ENCODE measurements at regions not wholly inside any gene's neighbourhood (a gene's known extent, or its start where the extent isn't known, plus 50 kb on each side); places are given as distances from the start of the nearest gene placed in this dataset.
"Not testable (repeated sequence)": the region's sequence is repeated elsewhere in the genome, so short reads cannot be mapped to it uniquely, and the experiment has no call there.

- no peak for DNase-seq (ENCODE audit: low spot score)
Measured at GRCh38 chr1:73854527-73854926, 343.4 kb downstream of the LRRIQ3 start.

GRCh38 chr1:73842436-73842835 lies 355.5 kb downstream of the LRRIQ3 start:
- DNase-seq (ENCODE audit: low spot score) = no peak

- DNase-seq (ENCODE audit: low spot score) = no peak
Measured at GRCh38 chr1:73839922-73840321, 358.1 kb downstream of the LRRIQ3 start.

GRCh38 chr1:73832276-73833181 lies 365.4 kb downstream of the LRRIQ3 start:
- no peak for DNase-seq (ENCODE audit: low spot score)

DNA sequence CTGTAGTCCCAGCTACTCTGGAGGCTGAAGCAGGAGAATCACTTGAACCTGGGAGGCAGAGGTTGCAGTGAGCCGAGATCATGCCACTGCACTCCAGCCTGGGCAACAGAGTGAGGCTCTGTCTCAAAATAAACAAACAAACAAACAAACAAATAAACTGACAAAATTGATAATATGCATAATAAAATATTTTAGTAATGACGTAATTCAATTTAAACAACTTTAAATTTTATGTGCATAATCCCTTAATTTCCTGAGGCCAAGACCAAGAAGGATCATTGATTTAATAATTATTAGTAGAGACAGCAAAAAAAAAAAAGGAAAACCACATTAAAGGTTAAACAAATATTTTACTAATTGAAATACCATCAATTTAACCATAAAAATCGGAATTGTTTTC lies 370.7 kb downstream of the LRRIQ3 start:
- not testable (repeated sequence) for DNase-seq (ENCODE audit: low spot score)

DNA sequence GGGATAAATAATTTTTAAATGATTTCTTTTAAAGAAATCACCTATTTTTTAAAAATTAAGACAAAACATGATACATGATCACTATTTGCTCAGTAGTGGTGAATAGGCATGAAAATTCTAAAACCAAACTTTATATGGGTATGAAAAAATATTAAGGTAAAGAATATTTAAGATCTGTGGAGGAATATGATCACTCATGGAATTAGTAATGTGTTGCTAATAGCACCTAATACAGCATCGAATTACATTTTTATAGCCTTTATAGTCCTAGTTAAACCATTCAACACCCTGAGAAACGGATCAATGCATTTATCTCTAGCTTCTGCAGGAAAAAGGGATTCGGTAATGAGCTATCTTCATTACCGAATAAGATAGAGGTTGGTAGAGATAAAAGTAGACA lies 373.9 kb downstream of the LRRIQ3 start:
- DNase-seq (ENCODE audit: low spot score) = no peak

DNA sequence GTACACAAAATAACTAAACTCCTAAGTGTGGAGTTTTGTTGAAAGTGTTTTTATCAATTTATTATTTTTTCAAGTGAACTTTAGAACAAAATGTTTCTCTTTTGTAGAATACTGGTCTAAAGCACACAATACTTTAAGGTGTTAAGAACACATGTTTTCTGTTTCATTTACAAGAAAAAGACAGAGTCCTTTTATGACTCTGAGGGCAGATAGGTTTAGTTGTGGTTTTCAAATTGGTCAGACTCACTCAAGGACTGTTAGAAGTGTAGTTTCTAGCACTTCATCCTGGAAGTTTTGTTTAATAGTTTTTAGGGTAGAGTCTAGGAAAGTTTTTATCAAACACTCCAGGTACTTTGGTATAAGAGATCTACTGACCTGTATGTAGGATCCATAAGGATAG lies 376.5 kb downstream of the LRRIQ3 start:
- DNase-seq (ENCODE audit: low spot score) = no peak

GRCh38 chr1:73820843-73821242 lies 377.1 kb downstream of the LRRIQ3 start:
- DNase-seq (ENCODE audit: low spot score) = no peak

GRCh38 chr1:73813716-73814115 lies 384.3 kb downstream of the LRRIQ3 start:
- DNase-seq (ENCODE audit: low spot score) = no peak

- DNase-seq (ENCODE audit: low spot score) = no peak
Measured at GRCh38 chr1:73813236-73813635, 384.7 kb downstream of the LRRIQ3 start.

- DNase-seq (ENCODE audit: low spot score) = no peak
Measured at GRCh38 chr1:73811798-73812197, 386.2 kb downstream of the LRRIQ3 start.

- DNase-seq (ENCODE audit: low spot score) = no peak
Measured at GRCh38 chr1:73804935-73805334, 393.0 kb downstream of the LRRIQ3 start.

DNA sequence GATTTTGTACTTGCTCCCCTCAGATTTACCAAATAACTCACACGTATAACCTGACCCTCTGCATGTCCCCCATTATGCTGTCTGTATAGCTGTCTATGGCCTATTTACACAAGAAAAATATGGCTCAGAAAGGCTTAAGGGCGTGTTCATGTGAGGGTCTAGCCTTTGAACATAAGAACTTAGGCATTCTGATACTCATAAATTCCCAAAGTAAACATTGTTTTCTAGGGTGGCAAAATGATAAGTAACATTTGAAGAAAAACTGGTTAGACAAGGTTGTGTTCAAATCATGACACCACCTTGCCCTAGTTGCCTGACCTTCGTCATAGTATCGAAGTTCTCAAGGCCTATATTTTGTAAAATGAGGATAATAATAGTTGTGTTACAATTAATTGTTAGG lies 394.6 kb downstream of the LRRIQ3 start:
- DNase-seq (ENCODE audit: low spot score) = no peak

DNA sequence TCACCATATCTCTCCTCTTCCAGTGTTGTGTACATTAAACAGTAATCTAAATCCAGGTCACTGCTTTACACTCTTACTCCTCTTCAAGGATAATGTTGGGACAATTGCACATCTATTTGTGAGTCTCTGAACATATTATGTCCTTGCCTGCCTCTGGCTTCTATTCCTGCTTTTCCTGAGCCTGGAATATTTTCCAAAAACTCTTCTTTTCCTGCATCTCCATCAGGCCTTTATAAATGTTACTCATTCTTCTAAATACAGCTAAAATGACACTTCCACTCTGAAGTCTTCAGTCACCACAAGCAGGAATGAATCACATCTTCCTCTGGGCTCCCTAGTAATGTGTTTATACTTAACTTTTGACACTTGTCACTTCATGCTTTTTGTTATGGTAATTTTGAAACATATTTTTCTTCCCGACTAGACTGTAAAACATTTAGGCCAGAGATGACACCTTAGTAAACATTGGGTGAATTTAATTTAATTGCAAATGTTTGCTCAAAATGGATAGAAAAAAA lies 396.0 kb downstream of the LRRIQ3 start:
- DNase-seq (ENCODE audit: low spot score) = no peak

- no peak for DNase-seq (ENCODE audit: low spot score)
Measured at GRCh38 chr1:73800376-73800775, 397.6 kb downstream of the LRRIQ3 start.

DNA sequence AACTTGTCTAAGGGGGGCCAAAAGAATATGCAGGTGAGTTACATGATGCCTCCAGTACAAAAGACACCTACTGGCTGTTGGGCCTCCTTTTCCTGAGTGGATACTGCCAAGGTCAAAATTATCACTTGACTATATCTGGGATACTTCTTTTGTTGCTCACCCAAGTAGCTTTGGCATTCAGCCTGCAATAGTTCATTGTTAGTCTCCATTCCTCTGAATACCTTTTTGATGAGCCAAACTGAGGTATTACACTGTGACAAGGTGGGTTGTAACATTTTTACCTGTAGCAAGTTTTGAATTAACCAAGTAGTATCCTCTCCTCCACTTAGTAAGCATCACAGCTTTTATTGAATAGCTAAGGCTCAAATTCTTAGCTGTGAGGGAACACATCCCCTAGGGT lies 408.0 kb downstream of the LRRIQ3 start:
- no peak for DNase-seq (ENCODE audit: low spot score)

GRCh38 chr1:73784026-73784425 lies 413.9 kb downstream of the LRRIQ3 start:
- no peak for DNase-seq (ENCODE audit: low spot score)

- no peak for DNase-seq (ENCODE audit: low spot score)
Measured at GRCh38 chr1:73783352-73783751, 414.6 kb downstream of the LRRIQ3 start.

DNA sequence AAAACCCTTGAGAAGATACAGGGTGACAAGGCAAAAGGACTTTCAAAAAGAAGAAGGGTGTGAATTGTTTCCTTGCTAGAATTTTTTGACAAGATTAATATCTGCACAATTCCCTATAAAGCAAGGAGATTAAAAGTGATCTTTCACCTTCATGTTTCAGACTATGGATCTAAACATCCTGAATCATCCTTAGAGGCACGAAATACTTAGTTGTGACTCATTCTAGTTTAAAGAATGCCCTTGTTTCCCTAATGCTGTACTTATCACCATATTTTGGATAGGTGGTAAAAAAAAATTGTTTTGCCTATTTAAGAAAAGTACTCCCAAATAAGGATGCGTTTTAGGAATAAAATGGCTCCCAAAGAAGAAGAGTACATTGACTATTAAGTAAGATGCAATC lies 415.1 kb downstream of the LRRIQ3 start:
- no peak for DNase-seq (ENCODE audit: low spot score)

GRCh38 chr1:73781251-73781650 lies 416.7 kb downstream of the LRRIQ3 start:
- DNase-seq (ENCODE audit: low spot score) = no peak

GRCh38 chr1:73778471-73778870 lies 419.5 kb downstream of the LRRIQ3 start:
- DNase-seq (ENCODE audit: low spot score) = no peak

DNA sequence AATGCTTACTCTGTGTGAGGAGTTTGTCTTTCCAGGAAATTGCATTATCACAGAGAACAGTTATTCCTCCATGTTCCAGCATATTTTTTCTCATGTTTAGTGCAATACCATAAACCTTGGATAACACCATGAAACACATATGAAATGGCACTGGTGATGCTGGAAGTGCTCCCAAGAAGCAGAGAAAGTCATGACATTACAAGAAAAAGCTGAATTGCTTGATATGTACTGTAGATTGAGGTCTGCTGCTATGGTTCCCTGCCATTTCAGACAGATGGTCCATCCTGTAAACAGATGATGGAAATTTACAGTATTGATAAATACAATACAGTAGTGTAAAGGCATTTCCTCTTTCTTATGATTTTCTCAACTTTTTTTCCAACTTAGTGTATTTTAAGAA lies 422.1 kb downstream of the LRRIQ3 start:
- DNase-seq (ENCODE audit: low spot score) = no peak

- DNase-seq (ENCODE audit: low spot score) = no peak
Measured at GRCh38 chr1:73772941-73773340, 425.0 kb downstream of the LRRIQ3 start.

DNA sequence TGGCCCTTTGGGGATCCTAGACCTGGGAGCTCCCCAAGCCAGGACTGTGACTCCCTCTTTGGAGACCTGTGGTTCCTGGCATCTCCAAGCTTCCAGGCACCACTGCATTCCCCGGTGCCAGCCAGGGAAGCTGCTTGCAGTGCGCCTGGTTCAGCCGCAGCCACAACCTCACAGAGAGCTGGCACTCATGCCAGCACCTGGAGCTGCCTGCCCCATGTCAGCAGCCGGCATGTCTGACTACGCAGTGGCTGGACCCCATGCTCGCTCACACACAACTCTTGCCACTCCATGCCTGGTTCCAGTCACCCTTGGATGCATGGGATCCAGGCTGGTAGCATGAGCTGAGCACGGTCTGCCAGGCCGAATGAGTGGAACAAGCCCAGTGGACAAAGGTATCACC lies 426.6 kb downstream of the LRRIQ3 start:
- DNase-seq (ENCODE audit: low spot score) = no peak

All from hematopoietic multipotent progenitor cell treated with erythropoietin and hydrocortisone succinate and interleukin-3 and kit ligand, for 15 days (in vitro differentiated cells).